ENCODE measurements at regions not wholly inside any gene's neighbourhood (a gene's known extent, or its start where the extent isn't known, plus 50 kb on each side); places are given as distances from the start of the nearest gene placed in this dataset.

DNA sequence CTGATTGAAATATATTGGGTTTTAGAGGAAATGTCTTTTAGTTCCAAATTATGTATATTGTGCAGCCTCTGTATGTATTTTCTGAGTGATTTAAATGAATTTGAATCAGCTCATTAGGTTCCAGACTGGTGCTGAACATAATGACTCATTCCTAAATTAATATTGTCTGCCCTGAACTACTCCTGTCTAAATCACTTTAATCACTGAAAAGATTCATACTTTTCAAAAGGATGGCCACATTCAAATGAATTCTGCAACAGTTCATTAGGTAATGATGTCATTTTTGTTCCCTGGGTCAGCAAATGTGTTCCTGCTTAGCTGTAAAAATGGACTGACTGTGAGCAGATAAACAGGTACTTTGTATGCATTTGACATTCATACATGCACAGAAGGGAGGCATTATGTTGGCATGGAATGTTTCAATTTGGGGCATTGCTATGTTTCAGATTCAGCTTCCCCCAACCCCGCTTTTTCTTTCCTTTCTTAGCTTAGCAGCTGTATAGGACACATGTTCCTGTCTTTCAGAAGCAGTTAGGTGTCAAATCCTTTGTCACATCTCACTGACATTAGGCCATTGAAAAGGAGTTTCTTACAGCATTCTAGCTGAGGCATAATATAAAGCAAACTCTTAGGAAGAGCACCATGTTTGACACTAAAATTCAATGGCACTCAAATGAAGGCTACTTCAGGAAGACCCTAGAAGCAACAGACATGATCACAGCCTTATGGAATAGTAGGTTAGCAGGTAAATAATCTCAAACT, 318.5 kb upstream of the ARPP21 start:
- H3K9me1 ChIP-seq (replicated peaks; ENCODE audit: control insufficient read depth, extremely low read depth, insufficient read depth, low read length), result no peaks in the 10 kb centered on the region
- H3K79me2 ChIP-seq (ENCODE audit: control insufficient read depth, insufficient read depth, low read length), result no peaks in the 10 kb centered on the region
- no peaks in the 10 kb centered on the region for H3K9me3 ChIP-seq (replicated peaks; ENCODE audit: control insufficient read depth, insufficient read depth, low read length)
- H2AFZ ChIP-seq (ENCODE audit: low read depth, low read length), result no peak overlapping the region
- TF ChIP-seq JUN (IDR thresholded peaks at IDR 0.05; ENCODE audit: borderline replicate concordance, insufficient read depth, insufficient read length, low read depth) (no peak), POLR2A (IDR thresholded peaks at IDR 0.05; ENCODE audit: low read depth, low read length) (no peak), EZH2 (IDR thresholded peaks at IDR 0.05; ENCODE audit: borderline replicate concordance, low read depth, low read length, severe bottlenecking) (no peak)
- dilution Hi-C loops (cut with MboI; ENCODE audit: extremely low pct_ligation_motif_present, low sequenced_read_pairs) (no loop called here), intact Hi-C loops (cut with micrococcal nuclease) (loop anchor here (5.0 kb wide), 1 partner anchor 611 kb away; no protein-coding TSS in a partner anchor)
- no peaks in the 10 kb centered on the region for H3K36me3 ChIP-seq (ENCODE audit: control insufficient read depth in 2 of 2, extremely low read depth in 1 of 2, insufficient read depth in 2 of 2, low read length in 2 of 2)
- H3K9ac ChIP-seq (replicated peaks; ENCODE audit: extremely low read depth, insufficient read depth, low read length), result no peak overlapping the region
- ChIA-PET CTCF (interaction anchor here (1.4 to 1.5 kb wide), 2 partner anchors 10 to 612 kb away, joined by 3 to 4 read pairs; no protein-coding TSS in a partner anchor), POLR2A (no interaction called here)
- DNase-seq (ENCODE audit: low read depth, low spot score) (no peak), FAIRE-seq (no peak)
- H3K27ac ChIP-seq (ENCODE audit: insufficient read depth, low read depth, low read length), result no peak overlapping the region
- BruUV-seq (replicated peaks), result no TSS peak
- H3K4me2 ChIP-seq (ENCODE audit: insufficient read depth, low read length), result no peak overlapping the region
- H4K20me1 ChIP-seq (replicated peaks; ENCODE audit: control insufficient read depth, extremely low read depth, insufficient read depth, low read length), result no peaks in the 10 kb centered on the region
- H3K27me3 ChIP-seq (ENCODE audit: control insufficient read depth in 2 of 2, insufficient read depth in 2 of 2, low read length in 2 of 2), result peaks cover 3 to 9% of the 10 kb centered on the region in 2 experiments
- H3K4me1 ChIP-seq (ENCODE audit: control insufficient read depth, extremely low read depth, insufficient read depth, low read length), result peaks cover 4% of the 10 kb centered on the region
- no peak overlapping the region for H3K4me3 ChIP-seq (replicated peaks in 1 of 3; ENCODE audit: insufficient read depth in 1 of 3, low read depth in 1 of 3, low read length in 3 of 3)

DNA sequence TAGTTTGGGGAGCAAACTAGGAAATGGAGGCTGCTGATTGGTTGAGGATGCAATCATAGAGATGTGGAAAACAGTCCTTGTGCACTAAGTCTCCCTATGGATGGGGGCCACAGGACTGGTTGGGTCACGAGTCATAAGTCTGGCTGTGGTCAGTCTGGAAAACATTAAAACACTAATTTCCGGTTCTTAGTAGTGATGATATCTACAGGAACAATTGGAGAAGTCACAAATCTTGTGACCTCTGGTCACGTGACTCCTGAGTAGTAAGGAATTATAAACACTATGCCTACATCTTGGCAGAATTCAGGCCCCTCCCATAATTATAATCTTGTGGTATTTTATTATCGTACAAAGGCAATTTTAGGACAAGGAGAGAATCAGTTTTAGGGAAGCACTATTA, 317.3 kb upstream of the ARPP21 start:
- peak; percentile 37 for DNase-seq (ENCODE audit: low read depth, low spot score)

More for the DNA sequence above, 317.3 kb upstream of the ARPP21 start:
- no peaks in the 10 kb centered on the region for H3K79me2 ChIP-seq (ENCODE audit: control insufficient read depth, insufficient read depth, low read length)
- intact Hi-C loops (cut with micrococcal nuclease) (loop anchor here (1.0 to 5.0 kb wide), 3 partner anchors 61 to 610 kb away; no protein-coding TSS in a partner anchor), dilution Hi-C loops (cut with MboI; ENCODE audit: extremely low pct_ligation_motif_present, low sequenced_read_pairs) (no loop called here)
- no peak overlapping the region for H3K4me3 ChIP-seq (replicated peaks in 1 of 3; ENCODE audit: insufficient read depth in 1 of 3, low read depth in 1 of 3, low read length in 3 of 3)
- POLR2A ChIA-PET, result no interaction called here
- no TSS peak for BruUV-seq (replicated peaks)
- no peaks in the 10 kb centered on the region for H4K20me1 ChIP-seq (replicated peaks; ENCODE audit: control insufficient read depth, extremely low read depth, insufficient read depth, low read length)
- TF ChIP-seq MYC (IDR thresholded peaks at IDR 0.05; ENCODE audit: low read depth, low read length), result no peak
- TF ChIP-seq EZH2 (IDR thresholded peaks at IDR 0.05; ENCODE audit: borderline replicate concordance, low read depth, low read length, severe bottlenecking), result no peak
- TF ChIP-seq FOS (IDR thresholded peaks at IDR 0.05; ENCODE audit: borderline replicate concordance, insufficient read depth, low read length), result no peak
- TF ChIP-seq POLR2AphosphoS5 (IDR thresholded peaks at IDR 0.05; ENCODE audit: insufficient read depth, low read depth, low read length), result peak; percentile 35
- TF ChIP-seq, protein P1, sequence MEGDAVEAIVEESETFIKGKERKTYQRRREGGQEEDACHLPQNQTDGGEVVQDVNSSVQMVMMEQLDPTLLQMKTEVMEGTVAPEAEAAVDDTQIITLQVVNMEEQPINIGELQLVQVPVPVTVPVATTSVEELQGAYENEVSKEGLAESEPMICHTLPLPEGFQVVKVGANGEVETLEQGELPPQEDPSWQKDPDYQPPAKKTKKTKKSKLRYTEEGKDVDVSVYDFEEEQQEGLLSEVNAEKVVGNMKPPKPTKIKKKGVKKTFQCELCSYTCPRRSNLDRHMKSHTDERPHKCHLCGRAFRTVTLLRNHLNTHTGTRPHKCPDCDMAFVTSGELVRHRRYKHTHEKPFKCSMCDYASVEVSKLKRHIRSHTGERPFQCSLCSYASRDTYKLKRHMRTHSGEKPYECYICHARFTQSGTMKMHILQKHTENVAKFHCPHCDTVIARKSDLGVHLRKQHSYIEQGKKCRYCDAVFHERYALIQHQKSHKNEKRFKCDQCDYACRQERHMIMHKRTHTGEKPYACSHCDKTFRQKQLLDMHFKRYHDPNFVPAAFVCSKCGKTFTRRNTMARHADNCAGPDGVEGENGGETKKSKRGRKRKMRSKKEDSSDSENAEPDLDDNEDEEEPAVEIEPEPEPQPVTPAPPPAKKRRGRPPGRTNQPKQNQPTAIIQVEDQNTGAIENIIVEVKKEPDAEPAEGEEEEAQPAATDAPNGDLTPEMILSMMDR (IDR thresholded peaks at IDR 0.05; ENCODE audit: extremely low read depth in 1 of 2, insufficient read depth in 1 of 2, low read depth in 1 of 2, low read length in 2 of 2), result no peak
- TF ChIP-seq GATA2 (IDR thresholded peaks at IDR 0.05; ENCODE audit: insufficient read depth, insufficient read length, low read depth, low read length), result peak; percentile 90
- TF ChIP-seq, protein P2, sequence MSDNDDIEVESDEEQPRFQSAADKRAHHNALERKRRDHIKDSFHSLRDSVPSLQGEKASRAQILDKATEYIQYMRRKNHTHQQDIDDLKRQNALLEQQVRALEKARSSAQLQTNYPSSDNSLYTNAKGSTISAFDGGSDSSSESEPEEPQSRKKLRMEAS (IDR thresholded peaks at IDR 0.05; ENCODE audit: insufficient read depth, insufficient read length), result no peak
- TF ChIP-seq JUN (IDR thresholded peaks at IDR 0.05; ENCODE audit: borderline replicate concordance, insufficient read depth, insufficient read length, low read depth), result no peak
- no peak for TF ChIP-seq POLR2A (IDR thresholded peaks at IDR 0.05; ENCODE audit: low read depth, low read length)
- H3K9me1 ChIP-seq (replicated peaks; ENCODE audit: control insufficient read depth, extremely low read depth, insufficient read depth, low read length), result no peaks in the 10 kb centered on the region
- H2AFZ ChIP-seq (ENCODE audit: low read depth, low read length), result no peak overlapping the region
- H3K27ac ChIP-seq (ENCODE audit: insufficient read depth, low read depth, low read length), result no peak overlapping the region
- CTCF ChIA-PET, result no interaction called here
- peaks cover 3 to 9% of the 10 kb centered on the region in 2 experiments for H3K27me3 ChIP-seq (ENCODE audit: control insufficient read depth in 2 of 2, insufficient read depth in 2 of 2, low read length in 2 of 2)
- no peak for FAIRE-seq
- H3K36me3 ChIP-seq (ENCODE audit: control insufficient read depth in 2 of 2, extremely low read depth in 1 of 2, insufficient read depth in 2 of 2, low read length in 2 of 2), result no peaks in the 10 kb centered on the region
- no peaks in the 10 kb centered on the region for H3K9me3 ChIP-seq (replicated peaks; ENCODE audit: control insufficient read depth, insufficient read depth, low read length)
- H3K4me2 ChIP-seq (ENCODE audit: insufficient read depth, low read length), result no peak overlapping the region
- peaks cover 4% of the 10 kb centered on the region for H3K4me1 ChIP-seq (ENCODE audit: control insufficient read depth, extremely low read depth, insufficient read depth, low read length)
- H3K9ac ChIP-seq (replicated peaks; ENCODE audit: extremely low read depth, insufficient read depth, low read length), result no peak overlapping the region

Data from endothelial cell of umbilical vein (primary cell).